PC-9 (cell line): ENCODE measurements at regions not wholly inside any gene's neighbourhood (a gene's known extent, or its start where the extent isn't known, plus 50 kb on each side); places are given as distances from the start of the nearest gene placed in this dataset.

Experiments
- CTCF ChIP-seq: fragments of 200-600 bp; sonication (generic); conservative IDR thresholded peaks from 2 replicates; pipeline ENCODE4 v1.6.1; 2017; ENCODE audit warnings: mixed run types, antibody characterized with exemption, mild to moderate bottlenecking, moderate library complexity
- EZH2 ChIP-seq: fragments of 200-600 bp; sonication (generic); IDR thresholded peaks from 2 replicates; pipeline ENCODE4 v1.8.0; 2017; ENCODE audit warnings: antibody characterized with exemption, low read depth

- no peak for TF ChIP-seq CTCF
- no peak for TF ChIP-seq EZH2
Observed at GRCh38 chr3:16058521-16058920, 116.0 kb upstream of the GALNT15 start.
